ENCODE measurements at regions not wholly inside any gene's neighbourhood (a gene's known extent, or its start where the extent isn't known, plus 50 kb on each side); places are given as distances from the start of the nearest gene placed in this dataset.
"Not testable (repeated sequence)": the region's sequence is repeated elsewhere in the genome, so short reads cannot be mapped to it uniquely, and the experiment has no call there.

DNA sequence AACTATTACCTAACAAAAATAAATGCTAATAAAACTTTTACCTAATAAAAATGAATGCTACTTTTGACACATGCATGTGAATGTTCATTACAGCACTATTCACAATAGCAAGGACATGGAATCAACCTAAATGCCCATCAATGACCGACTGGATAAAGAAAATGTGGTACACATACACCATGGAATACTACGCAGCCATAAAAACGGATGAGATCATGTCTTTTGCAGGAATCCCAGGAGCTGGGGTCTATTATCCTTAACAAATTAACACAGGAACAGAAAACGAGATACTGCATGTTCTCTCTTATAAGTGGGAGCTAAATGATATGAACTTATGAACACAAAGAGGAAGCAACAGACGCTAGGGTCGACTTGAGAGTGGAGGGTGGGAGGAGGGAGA is 88.1 kb upstream of the FAM204A start:
- no peaks in the 10 kb centered on the region for H3K9me3 ChIP-seq (ENCODE audit: low read depth, low read length)
- no peak for DNase-seq (ENCODE audit: insufficient read length, low spot score, missing footprints)
- no peak overlapping the region for H3K4me3 ChIP-seq (ENCODE audit: insufficient read depth, low read length)
- H4K20me1 ChIP-seq (ENCODE audit: insufficient read depth, low read length): no peaks in the 10 kb centered on the region
- H3K4me2 ChIP-seq (ENCODE audit: insufficient read depth, low read length): no peak overlapping the region
- TF ChIP-seq, protein P1, sequence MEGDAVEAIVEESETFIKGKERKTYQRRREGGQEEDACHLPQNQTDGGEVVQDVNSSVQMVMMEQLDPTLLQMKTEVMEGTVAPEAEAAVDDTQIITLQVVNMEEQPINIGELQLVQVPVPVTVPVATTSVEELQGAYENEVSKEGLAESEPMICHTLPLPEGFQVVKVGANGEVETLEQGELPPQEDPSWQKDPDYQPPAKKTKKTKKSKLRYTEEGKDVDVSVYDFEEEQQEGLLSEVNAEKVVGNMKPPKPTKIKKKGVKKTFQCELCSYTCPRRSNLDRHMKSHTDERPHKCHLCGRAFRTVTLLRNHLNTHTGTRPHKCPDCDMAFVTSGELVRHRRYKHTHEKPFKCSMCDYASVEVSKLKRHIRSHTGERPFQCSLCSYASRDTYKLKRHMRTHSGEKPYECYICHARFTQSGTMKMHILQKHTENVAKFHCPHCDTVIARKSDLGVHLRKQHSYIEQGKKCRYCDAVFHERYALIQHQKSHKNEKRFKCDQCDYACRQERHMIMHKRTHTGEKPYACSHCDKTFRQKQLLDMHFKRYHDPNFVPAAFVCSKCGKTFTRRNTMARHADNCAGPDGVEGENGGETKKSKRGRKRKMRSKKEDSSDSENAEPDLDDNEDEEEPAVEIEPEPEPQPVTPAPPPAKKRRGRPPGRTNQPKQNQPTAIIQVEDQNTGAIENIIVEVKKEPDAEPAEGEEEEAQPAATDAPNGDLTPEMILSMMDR (IDR thresholded peaks at IDR 0.05; ENCODE audit: extremely low read depth, low read depth, low read length): no peak
- H3K79me2 ChIP-seq (ENCODE audit: insufficient read depth, low read length): no peaks in the 10 kb centered on the region
- no peak overlapping the region for H2AFZ ChIP-seq (ENCODE audit: low read length)
- H3K4me1 ChIP-seq (ENCODE audit: insufficient read depth, low read length): no peaks in the 10 kb centered on the region
- H3K27me3 ChIP-seq (ENCODE audit: insufficient read depth, low read length): no peaks in the 10 kb centered on the region
- no peaks in the 10 kb centered on the region for H3K36me3 ChIP-seq (ENCODE audit: insufficient read depth, low read length)
- no peak overlapping the region for H3K27ac ChIP-seq (ENCODE audit: low read depth, low read length)

DNA sequence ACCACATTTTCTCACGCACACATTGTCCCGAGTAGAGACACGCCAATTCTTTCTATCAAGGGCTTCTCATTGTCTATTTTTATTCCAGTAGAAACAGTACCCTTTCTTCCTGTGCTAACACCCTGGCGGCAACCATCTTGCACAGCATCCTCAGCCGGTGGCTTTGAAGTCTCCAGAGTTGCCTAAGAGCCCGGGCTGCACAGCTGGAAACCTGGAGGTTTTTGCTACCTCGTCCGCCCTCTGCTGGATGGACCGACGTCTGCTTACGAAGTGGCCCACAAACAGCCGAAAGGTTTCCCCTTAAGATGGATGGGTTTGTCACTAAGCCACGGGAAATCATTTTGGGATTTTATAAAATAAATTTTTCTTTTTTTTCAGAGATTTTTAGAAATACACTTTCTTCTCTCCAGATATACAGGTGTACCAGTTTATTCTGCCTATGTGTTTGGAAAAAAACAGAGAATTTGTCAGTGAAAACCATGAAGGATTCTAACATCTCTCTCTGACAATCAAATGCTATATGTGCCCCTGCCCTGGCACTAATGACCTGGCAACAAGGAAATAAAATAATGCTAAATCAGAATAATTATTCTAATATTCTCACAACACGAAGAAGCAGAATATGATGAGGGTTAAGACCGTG is 81.8 kb upstream of the FAM204A start:
- DNase-seq (ENCODE audit: insufficient read length, low spot score, missing footprints): peak; percentile 69
- Histone ChIP-seq H3K27ac (ENCODE audit: low read depth, low read length) (no peak overlapping the region), H3K4me1 (ENCODE audit: insufficient read depth, low read length) (no peaks in the 10 kb centered on the region), H3K36me3 (ENCODE audit: insufficient read depth, low read length) (no peaks in the 10 kb centered on the region), H3K9me3 (ENCODE audit: low read depth, low read length) (no peaks in the 10 kb centered on the region), H4K20me1 (ENCODE audit: insufficient read depth, low read length) (no peaks in the 10 kb centered on the region), H3K4me2 (ENCODE audit: insufficient read depth, low read length) (no peak overlapping the region), H2AFZ (ENCODE audit: low read length) (no peak overlapping the region), H3K4me3 (ENCODE audit: insufficient read depth, low read length) (no peak overlapping the region), H3K79me2 (ENCODE audit: insufficient read depth, low read length) (no peaks in the 10 kb centered on the region), H3K27me3 (ENCODE audit: insufficient read depth, low read length) (no peaks in the 10 kb centered on the region)
- TF ChIP-seq, protein P1 (IDR thresholded peaks at IDR 0.05; ENCODE audit: extremely low read depth, low read depth, low read length): peak; percentile 88

DNA sequence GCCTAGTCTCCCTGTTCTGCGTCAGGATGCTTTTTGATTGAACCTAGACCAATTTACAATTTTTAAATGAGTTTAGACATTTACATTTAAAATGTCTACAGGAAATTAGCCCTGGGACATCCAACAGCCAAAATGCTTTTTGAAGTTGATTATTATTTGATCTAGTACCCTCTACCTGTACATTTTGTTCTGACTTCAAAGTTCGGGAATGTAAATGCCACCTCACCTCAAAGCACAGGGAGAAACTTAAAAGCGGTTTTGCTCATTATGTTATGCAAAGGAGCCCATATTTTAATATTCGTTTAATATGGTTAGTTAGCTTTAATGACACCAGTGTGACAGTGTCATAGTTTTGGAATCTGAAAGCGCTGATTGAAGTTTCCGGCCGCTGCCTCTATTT is 80.1 kb upstream of the FAM204A start:
- H3K4me2 ChIP-seq (ENCODE audit: insufficient read depth, low read length): no peak overlapping the region
- TF ChIP-seq, protein P1 (IDR thresholded peaks at IDR 0.05; ENCODE audit: extremely low read depth, low read depth, low read length): no peak

DNA sequence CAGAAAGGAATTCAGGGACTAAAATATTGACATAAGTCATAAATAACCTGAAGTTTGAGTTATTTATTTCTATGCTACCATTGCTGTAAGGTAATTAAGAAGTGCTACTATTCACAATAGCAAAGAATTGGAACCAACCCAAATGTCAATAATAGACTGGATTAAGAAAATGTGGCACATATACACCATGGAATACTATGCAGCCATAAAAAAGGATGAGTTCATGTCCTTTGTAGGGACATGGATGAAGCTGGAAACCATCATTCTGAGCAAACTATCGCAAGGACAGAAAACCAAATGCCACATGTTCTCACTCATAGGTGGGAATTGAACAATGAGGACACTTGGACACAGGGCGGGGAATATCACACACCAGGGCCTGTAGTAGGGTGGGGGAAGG is 77.9 kb upstream of the FAM204A start:
- H2AFZ ChIP-seq (ENCODE audit: low read length); H3K27ac ChIP-seq (ENCODE audit: low read depth, low read length); H3K79me2 ChIP-seq (ENCODE audit: insufficient read depth, low read length); H3K4me1 ChIP-seq (ENCODE audit: insufficient read depth, low read length); H3K27me3 ChIP-seq (ENCODE audit: insufficient read depth, low read length); DNase-seq (ENCODE audit: insufficient read length, low spot score, missing footprints); H4K20me1 ChIP-seq (ENCODE audit: insufficient read depth, low read length); H3K4me2 ChIP-seq (ENCODE audit: insufficient read depth, low read length); H3K4me3 ChIP-seq (ENCODE audit: insufficient read depth, low read length); H3K36me3 ChIP-seq (ENCODE audit: insufficient read depth, low read length); H3K9me3 ChIP-seq (ENCODE audit: low read depth, low read length): not testable (repeated sequence)

More for the DNA sequence above, 80.1 kb upstream of the FAM204A start:
- Histone ChIP-seq H3K4me3 (ENCODE audit: insufficient read depth, low read length) (no peak overlapping the region), H3K4me1 (ENCODE audit: insufficient read depth, low read length) (no peaks in the 10 kb centered on the region), H3K36me3 (ENCODE audit: insufficient read depth, low read length) (no peaks in the 10 kb centered on the region), H4K20me1 (ENCODE audit: insufficient read depth, low read length) (no peaks in the 10 kb centered on the region), H3K9me3 (ENCODE audit: low read depth, low read length) (no peaks in the 10 kb centered on the region), H3K27ac (ENCODE audit: low read depth, low read length) (no peak overlapping the region), H3K79me2 (ENCODE audit: insufficient read depth, low read length) (no peaks in the 10 kb centered on the region), H3K27me3 (ENCODE audit: insufficient read depth, low read length) (no peaks in the 10 kb centered on the region), H2AFZ (ENCODE audit: low read length) (no peak overlapping the region)
- DNase-seq (ENCODE audit: insufficient read length, low spot score, missing footprints): no peak

Measured in osteoblast (primary cell).